HUES64 (cell line): ENCODE measurements at regions not wholly inside any gene's neighbourhood (a gene's known extent, or its start where the extent isn't known, plus 50 kb on each side); places are given as distances from the start of the nearest gene placed in this dataset.

Source experiments
- H3K27ac ChIP-seq: 2 replicates; pipeline ENCODE4 v1.7.0; 2013; ENCODE audit warnings: low read depth, low read length, inconsistent platforms
- H3K27me3 ChIP-seq: 2 replicates; pipeline ENCODE4 v1.6.1; 2013; ENCODE audit warnings: mild to moderate bottlenecking, low read length; ENCODE audit not compliant: insufficient read depth
- H3K36me3 ChIP-seq: 2 replicates; pipeline ENCODE4 v1.6.1; 2013; ENCODE audit warnings: mild to moderate bottlenecking, low read length; ENCODE audit not compliant: insufficient read depth
- H3K4me1 ChIP-seq: 2 replicates; pipeline ENCODE4 v1.6.1; 2013; ENCODE audit warnings: mild to moderate bottlenecking, low read length, moderate library complexity; ENCODE audit not compliant: insufficient read depth
- H3K4me3 ChIP-seq: 2 replicates; pipeline ENCODE4 v1.5.1; 2013; ENCODE audit warnings: mild to moderate bottlenecking, low read length, moderate library complexity
- H3K9ac ChIP-seq: 2 replicates; pipeline ENCODE4 v1.6.1; 2013; ENCODE audit warnings: mild to moderate bottlenecking, low read depth, low read length
- H3K9me3 ChIP-seq: 2 replicates; pipeline ENCODE4 v1.6.1; 2013; ENCODE audit warnings: low read depth, low read length; ENCODE audit not compliant: insufficient read depth
- WGBS: fragments of 150-250, 120-280 bp; methylation state at CpG from one replicate; pipeline ENCODE4 v1.1.7; 2013; ENCODE audit warnings: missing lambda C conversion rate; 5-methylcytosine and 5-hydroxymethylcytosine counted together

- Histone ChIP-seq H3K27me3 (no peaks in the 10 kb centered on the region), H3K9me3 (no peaks in the 10 kb centered on the region), H3K36me3 (no peaks in the 10 kb centered on the region), H3K27ac (no peak overlapping the region), H3K4me1 (peaks cover 6% of the 10 kb centered on the region; the same call in 1 of the 2 replicates), H3K9ac (no peak overlapping the region), H3K4me3 (no peak overlapping the region)
- 92% methylated on average over 5 of the region's 5 CpGs for WGBS
Observed at GRCh38 chr20:19019734-19020364, 192.6 kb upstream of the SLC24A3 start.

GRCh38 chr20:19021406-19022117, 190.9 kb upstream of the SLC24A3 start:
- H3K27ac ChIP-seq, result no peak overlapping the region
- H3K4me1 ChIP-seq, result no peaks in the 10 kb centered on the region
- H3K27me3 ChIP-seq, result no peaks in the 10 kb centered on the region
- no peak overlapping the region for H3K9ac ChIP-seq
- H3K4me3 ChIP-seq, result no peak overlapping the region
- H3K36me3 ChIP-seq, result no peaks in the 10 kb centered on the region
- WGBS, result 91% methylated on average over 6 of the region's 7 CpGs
- H3K9me3 ChIP-seq, result no peaks in the 10 kb centered on the region

DNA sequence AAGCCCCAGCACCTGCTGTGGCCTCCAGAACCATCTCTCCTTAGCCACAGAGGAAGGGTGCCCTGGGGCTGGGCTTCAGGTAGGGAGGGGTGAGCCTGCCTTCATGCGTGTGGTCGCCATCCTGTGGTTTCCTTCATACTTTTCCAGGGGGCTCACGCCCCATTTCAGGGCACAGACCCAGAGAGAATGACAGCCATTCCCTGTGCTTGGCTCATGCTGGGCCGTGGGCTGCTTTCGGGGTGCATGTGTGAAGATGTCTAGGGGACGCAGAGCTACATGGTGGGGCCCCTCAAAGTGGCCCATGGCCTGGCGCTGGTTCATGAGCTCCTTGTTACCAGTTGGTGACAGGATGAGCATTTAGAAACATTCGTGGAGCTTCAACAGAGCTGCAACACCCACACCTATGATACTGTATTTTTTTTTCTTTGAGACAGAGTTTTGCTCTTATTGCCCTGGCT, 190.3 kb upstream of the SLC24A3 start:
- no peaks in the 10 kb centered on the region for H3K9me3 ChIP-seq
- 90% methylated on average over 8 of the region's 8 CpGs for WGBS
- no peak overlapping the region for H3K4me3 ChIP-seq
- no peak overlapping the region for H3K9ac ChIP-seq
- H3K4me1 ChIP-seq, result no peaks in the 10 kb centered on the region
- H3K36me3 ChIP-seq, result no peaks in the 10 kb centered on the region
- no peaks in the 10 kb centered on the region for H3K27me3 ChIP-seq
- no peak overlapping the region for H3K27ac ChIP-seq

DNA sequence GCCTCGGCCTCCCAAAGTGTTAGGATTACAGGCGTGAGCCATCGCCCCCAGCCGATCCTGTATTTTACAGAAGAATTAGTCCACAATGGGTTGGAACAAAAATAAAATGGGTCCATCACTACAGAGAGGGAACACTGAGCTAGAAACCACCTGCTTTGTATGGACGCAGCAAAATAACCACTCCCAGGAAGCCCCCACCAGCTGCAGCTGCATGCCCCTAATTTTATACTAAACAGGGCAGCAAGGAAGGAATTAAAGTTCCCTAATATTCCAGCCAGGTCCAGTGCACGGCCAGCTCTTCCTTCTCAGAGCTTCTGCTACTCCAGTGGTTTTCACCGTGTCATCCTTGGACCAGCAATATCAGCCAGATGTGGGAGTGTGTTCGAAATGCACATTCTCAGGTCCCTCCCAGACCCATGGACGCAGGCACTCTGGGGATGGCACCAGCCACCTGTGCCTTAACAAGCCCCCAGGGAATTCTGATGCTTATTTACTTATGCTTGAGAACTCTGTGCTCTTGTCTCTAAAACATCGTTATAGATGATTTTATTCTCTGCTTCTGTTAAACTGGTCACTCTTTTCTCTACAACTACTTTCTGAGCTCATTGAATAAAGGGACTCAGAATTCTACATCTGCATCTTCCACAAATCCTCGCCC, 189.5 kb upstream of the SLC24A3 start:
- Histone ChIP-seq H3K27ac (no peak overlapping the region), H3K9ac (no peak overlapping the region), H3K9me3 (no peaks in the 10 kb centered on the region), H3K36me3 (no peaks in the 10 kb centered on the region), H3K27me3 (no peaks in the 10 kb centered on the region), H3K4me3 (no peak overlapping the region), H3K4me1 (no peaks in the 10 kb centered on the region)
- WGBS, result 96% methylated on average over 11 of the region's 11 CpGs

DNA sequence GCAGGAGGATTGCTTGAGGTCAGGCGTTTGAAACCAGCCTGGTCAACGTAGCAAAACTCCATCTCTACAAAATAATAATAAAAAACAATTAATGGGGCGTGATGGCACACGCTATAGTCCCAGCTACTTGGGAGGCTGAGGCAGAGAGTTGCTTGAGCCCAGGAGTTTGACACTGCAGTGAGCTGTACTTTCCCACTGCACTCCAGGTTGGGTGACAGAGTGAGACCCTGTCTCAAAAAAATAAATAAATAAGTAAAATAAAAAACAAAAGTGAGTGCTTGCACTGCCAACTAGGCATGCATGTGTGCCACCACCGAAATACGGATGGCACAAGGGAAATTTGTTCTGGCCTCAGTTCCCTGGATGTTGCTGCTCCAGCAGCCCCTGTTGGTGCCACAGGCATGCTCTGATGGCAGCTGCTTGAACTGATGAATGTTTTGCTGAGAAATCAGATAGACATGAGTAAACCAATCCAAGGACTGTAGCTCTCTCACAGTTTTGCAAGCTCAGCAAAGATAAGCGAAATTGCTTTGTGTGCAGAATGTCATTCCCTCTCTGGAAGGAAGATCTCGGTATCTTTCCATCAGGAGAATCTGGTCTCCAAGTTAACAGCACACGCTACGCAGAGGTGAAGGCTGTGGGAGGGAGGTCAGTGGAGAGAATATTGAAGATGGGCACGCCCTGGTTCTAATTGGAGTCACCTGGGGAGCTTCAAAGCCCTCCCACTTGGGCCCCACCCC, 188.0 kb upstream of the SLC24A3 start:
- 83% methylated on average over 9 of the region's 11 CpGs for WGBS
- no peak overlapping the region for H3K4me3 ChIP-seq

DNA sequence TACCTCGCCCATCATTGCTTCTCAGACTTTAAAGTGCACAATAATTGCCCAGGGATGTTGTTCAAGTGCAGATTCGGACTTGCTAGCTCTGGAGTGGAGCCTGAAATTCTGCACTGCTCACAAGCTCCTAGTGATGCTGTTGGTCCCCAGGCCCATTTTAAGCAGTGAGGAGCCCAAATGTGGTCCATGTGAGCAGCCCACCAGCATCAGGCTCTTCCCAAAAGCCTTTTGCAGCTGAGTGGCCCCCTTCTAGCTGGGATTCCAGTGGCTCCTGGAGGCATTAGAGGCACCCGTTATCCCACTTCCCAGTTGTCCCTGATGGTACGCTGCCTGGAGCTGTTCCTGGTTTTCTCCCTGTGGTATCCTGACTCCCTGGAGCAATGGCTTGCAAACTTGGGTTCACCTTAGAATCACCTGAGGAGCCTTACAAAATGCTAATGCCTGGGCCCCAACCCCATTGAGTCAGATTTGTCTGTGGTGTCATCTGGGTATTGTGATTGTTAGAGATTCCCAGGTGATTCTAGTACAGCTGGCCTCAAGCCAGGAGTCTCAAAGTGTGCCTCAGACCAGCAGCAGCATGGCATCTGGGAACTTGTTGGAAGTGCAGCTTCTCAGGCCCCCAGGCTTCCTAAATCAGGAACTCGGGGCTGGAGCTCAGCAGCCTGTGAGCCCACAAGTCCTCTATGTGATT, 186.9 kb upstream of the SLC24A3 start:
- no peak overlapping the region for H3K4me3 ChIP-seq
- no peak overlapping the region for H3K9ac ChIP-seq
- no peaks in the 10 kb centered on the region for H3K9me3 ChIP-seq
- 89% methylated on average over 5 of the region's 5 CpGs for WGBS
- H3K4me1 ChIP-seq, result no peaks in the 10 kb centered on the region
- H3K27me3 ChIP-seq, result no peaks in the 10 kb centered on the region
- H3K36me3 ChIP-seq, result no peaks in the 10 kb centered on the region
- H3K27ac ChIP-seq, result no peak overlapping the region

More for the DNA sequence above, 188.0 kb upstream of the SLC24A3 start:
- Histone ChIP-seq H3K9ac (no peak overlapping the region), H3K27ac (no peak overlapping the region), H3K36me3 (no peaks in the 10 kb centered on the region), H3K27me3 (no peaks in the 10 kb centered on the region), H3K9me3 (no peaks in the 10 kb centered on the region), H3K4me1 (no peaks in the 10 kb centered on the region)

DNA sequence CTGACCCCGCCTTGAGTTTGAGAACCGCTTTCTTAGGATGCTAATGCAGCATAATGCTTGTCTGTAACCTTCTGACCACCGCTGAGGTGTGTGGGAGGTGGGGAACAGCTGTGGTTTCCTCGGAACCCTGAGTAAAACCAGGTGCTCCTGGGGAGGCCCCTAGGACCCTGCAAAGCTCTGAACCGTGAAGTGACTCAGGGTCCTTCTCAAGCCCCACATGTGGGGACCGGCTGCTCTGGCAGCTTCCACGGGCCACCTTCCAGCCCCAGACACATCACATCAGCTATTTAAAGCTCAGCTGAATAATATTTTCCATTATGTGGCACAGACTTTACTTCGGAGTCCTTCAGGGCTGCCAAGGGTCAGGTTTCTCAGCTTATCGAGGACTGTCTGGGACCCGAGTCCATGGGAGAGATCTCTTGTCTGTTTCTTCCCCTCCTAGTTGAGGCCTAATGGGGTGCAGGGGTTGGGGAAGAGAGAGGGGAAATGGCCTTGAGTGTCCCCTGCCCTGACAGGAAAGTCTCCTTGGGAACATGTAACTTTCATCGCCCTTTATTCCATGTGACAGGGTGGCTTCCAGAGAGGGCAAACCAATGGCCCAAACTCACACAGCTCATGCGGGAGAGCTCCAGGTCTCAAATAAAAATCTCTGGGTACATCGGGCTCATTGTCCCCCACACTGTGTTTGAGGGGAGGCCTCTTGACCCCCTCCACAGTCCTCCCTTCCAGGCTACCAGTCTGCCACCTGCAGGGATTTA, 186.1 kb upstream of the SLC24A3 start:
- Histone ChIP-seq H3K36me3 (no peaks in the 10 kb centered on the region), H3K9ac (no peak overlapping the region), H3K4me1 (no peaks in the 10 kb centered on the region), H3K27me3 (no peaks in the 10 kb centered on the region), H3K4me3 (no peak overlapping the region), H3K9me3 (no peaks in the 10 kb centered on the region), H3K27ac (no peak overlapping the region)
- 92% methylated on average over 13 of the region's 13 CpGs for WGBS

DNA sequence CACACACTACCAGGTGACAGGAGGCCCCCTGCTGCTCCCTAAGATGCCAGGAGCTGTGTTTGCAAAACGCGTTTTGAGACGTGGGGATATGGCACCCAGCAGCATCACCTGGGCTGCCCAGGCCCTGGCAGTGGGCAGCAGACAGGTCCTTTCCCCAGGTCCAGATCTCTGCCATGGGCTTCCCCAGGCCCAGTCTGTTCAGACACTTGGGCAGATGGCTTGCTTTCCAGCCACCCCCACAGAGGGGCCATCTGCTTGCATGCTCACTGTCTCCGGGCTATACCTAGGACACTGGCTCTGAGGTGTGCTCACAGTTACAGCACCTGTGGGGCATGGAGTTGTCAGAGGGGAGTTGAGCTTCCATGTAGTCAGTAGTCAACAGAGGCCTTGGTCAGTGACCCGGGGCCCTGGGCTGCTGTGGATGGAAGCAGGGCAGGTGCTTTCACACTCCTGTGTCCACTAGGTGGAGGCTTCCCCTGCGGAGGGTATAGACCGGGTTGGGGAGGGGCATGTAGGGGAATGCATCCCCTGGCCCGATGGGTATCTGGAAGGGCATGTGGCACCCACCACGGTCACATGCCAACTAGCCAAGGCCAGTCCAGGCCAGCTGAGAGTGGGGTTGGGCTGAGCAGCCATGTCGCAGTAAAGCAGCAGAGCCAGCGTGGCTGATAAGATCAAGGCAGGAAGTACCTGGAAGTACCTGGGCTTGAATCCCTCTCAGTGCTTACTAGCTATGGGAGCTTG, 185.4 kb upstream of the SLC24A3 start:
- no peak overlapping the region for H3K27ac ChIP-seq
- 80% methylated on average over 11 of the region's 11 CpGs for WGBS

GRCh38 chr20:19027971-19028370, 184.5 kb upstream of the SLC24A3 start:
- no peaks in the 10 kb centered on the region for H3K9me3 ChIP-seq
- H3K4me3 ChIP-seq, result no peak overlapping the region
- H3K27ac ChIP-seq, result no peak overlapping the region
- H3K36me3 ChIP-seq, result no peaks in the 10 kb centered on the region
- 94% methylated on average over 9 of the region's 9 CpGs for WGBS
- H3K27me3 ChIP-seq, result no peaks in the 10 kb centered on the region
- H3K9ac ChIP-seq, result no peak overlapping the region
- H3K4me1 ChIP-seq, result no peaks in the 10 kb centered on the region

More for the DNA sequence above, 185.4 kb upstream of the SLC24A3 start:
- Histone ChIP-seq H3K27me3 (no peaks in the 10 kb centered on the region), H3K4me3 (no peak overlapping the region), H3K36me3 (no peaks in the 10 kb centered on the region), H3K9ac (no peak overlapping the region), H3K9me3 (no peaks in the 10 kb centered on the region), H3K4me1 (no peaks in the 10 kb centered on the region)

DNA sequence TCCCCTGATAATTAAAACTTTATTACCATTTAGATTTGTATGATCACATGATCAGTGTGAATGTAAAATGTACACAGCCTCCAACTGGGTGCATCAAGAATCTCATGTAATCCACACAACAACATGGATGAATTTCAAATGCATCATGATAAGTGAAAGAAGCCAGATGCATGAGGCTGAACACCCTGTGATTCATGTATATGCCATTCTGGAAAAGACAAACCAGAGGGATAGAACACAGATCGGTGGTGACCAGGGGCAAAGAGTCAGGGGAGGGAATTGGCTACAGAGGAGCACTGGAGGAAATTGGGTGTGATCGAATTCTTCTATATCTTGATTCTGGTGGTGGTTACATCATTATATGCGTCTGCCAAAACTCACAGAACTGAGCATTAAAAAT, 170.7 kb upstream of the SLC24A3 start:
- WGBS, result 92% methylated on average over 2 of the region's 3 CpGs
- no peak overlapping the region for H3K27ac ChIP-seq

More for the DNA sequence above, 170.7 kb upstream of the SLC24A3 start:
- Histone ChIP-seq H3K4me1 (no peaks in the 10 kb centered on the region), H3K4me3 (no peak overlapping the region), H3K27me3 (no peaks in the 10 kb centered on the region), H3K36me3 (no peaks in the 10 kb centered on the region), H3K9ac (no peak overlapping the region), H3K9me3 (no peaks in the 10 kb centered on the region)
